H1 (cell line): ENCODE measurements at regions not wholly inside any gene's neighbourhood (a gene's known extent, or its start where the extent isn't known, plus 50 kb on each side); places are given as distances from the start of the nearest gene placed in this dataset.

ENCODE experiments used
- CTCF ChIA-PET: fragments of 300-600 bp; sonication (Branson Sonifier 250); formaldehyde crosslinking; loops from one replicate; lab custom pipeline; 2021; ENCODE audit not compliant: partially characterized antibody; lab: Charles Lee
- POLR2A ChIA-PET: fragments of 300-600 bp; sonication (Branson Sonifier 250); formaldehyde crosslinking; loops from one replicate; lab custom pipeline; 2021; ENCODE audit warnings: inconsistent platforms; ENCODE audit not compliant: partially characterized antibody; lab: Charles Lee
- DNase-seq, 2 experiments: peaks; one replicate each; pipeline versions ENCODE4 v3.0.0 to v3.0.0-alpha.2; 2010 to 2022; ENCODE audit warnings: low spot score in 2 of 2, low read depth in 1 of 2, mixed read lengths in 1 of 2
- FAIRE-seq: peaks from 2 replicates; lab custom pipeline; 2011; peaks lifted over from hg19 to GRCh38; lab: Jason Lieb, UNC
- H2AFZ ChIP-seq: 2 replicates; pipeline ENCODE4 v1.8.1; 2012; ENCODE audit warnings: low read length, inconsistent platforms
- H2AK5ac ChIP-seq: 2 replicates; pipeline ENCODE4 v1.6.1; 2013; ENCODE audit warnings: low read depth, low read length
- H2BK120ac ChIP-seq: replicated peaks from 2 replicates; pipeline ENCODE3; 2013; ENCODE audit warnings: low read depth, low read length, inconsistent platforms
- H2BK12ac ChIP-seq: 2 replicates; pipeline ENCODE4 v1.6.1; 2013; ENCODE audit warnings: low read depth, low read length
- H2BK15ac ChIP-seq: 2 replicates; pipeline ENCODE4 v1.6.1; 2013; ENCODE audit warnings: low read length
- H2BK20ac ChIP-seq: 2 replicates; pipeline ENCODE4 v1.6.1; 2013; ENCODE audit warnings: low read length
- H2BK5ac ChIP-seq: 2 replicates; pipeline ENCODE4 v1.6.1; 2013; ENCODE audit warnings: low read depth, low read length
- H3K14ac ChIP-seq: 2 replicates; pipeline ENCODE4 v1.6.1; 2013; ENCODE audit warnings: inconsistent platforms; ENCODE audit not compliant: insufficient read length
- H3K18ac ChIP-seq: 2 replicates; pipeline ENCODE4 v1.6.1; 2013; ENCODE audit warnings: low read length; ENCODE audit errors: extremely low read depth
- H3K23ac ChIP-seq: 2 replicates; pipeline ENCODE4 v1.6.1; 2013; ENCODE audit warnings: inconsistent platforms; ENCODE audit not compliant: insufficient read length
- H3K23me2 ChIP-seq: 2 replicates; pipeline ENCODE4 v1.6.1; 2013; ENCODE audit warnings: low read depth, low read length
- H3K27ac ChIP-seq: 2 replicates; pipeline ENCODE4 v1.6.1; 2011; ENCODE audit warnings: low read depth, low read length, inconsistent platforms
- H3K27me3 ChIP-seq, 4 experiments: replicated peaks in 1 of 4; 1 replicate in 1 of 4; 2 replicates in 3 of 4; pipeline versions ENCODE4 v1.6.1 to v1.8.1; 2011 to 2013; ENCODE audit warnings: low read length in 3 of 4, mild to moderate bottlenecking in 3 of 4, inconsistent platforms in 2 of 4, mixed read lengths in 2 of 4, moderate library complexity in 1 of 4; ENCODE audit not compliant: control insufficient read depth in 3 of 4, insufficient read depth in 3 of 4; ENCODE audit errors: extremely low read depth in 1 of 4
- H3K36me3 ChIP-seq, 4 experiments: 2 replicates each; pipeline versions ENCODE4 v1.6.1 to v1.8.1; 2011 to 2013; ENCODE audit warnings: mild to moderate bottlenecking in 4 of 4, low read length in 3 of 4, moderate library complexity in 2 of 4, control low read depth in 1 of 4, inconsistent platforms in 1 of 4; ENCODE audit not compliant: insufficient read depth in 4 of 4, control insufficient read depth in 2 of 4
- H3K4ac ChIP-seq: replicated peaks from 2 replicates; pipeline ENCODE3; 2013; ENCODE audit warnings: low read length, low read depth, mixed read lengths, inconsistent platforms; ENCODE audit not compliant: insufficient read length
- H3K4me1 ChIP-seq, 4 experiments: replicated peaks in 1 of 4; 1 replicate in 1 of 4; 2 replicates in 3 of 4; pipeline versions ENCODE4 v1.6.1 to v1.8.1; 2011 to 2013; ENCODE audit warnings: low read length in 3 of 4, inconsistent platforms in 2 of 4, mixed read lengths in 1 of 4; ENCODE audit not compliant: insufficient read depth in 4 of 4, control insufficient read depth in 3 of 4
- H3K4me2 ChIP-seq, 2 experiments: 2 replicates each; pipeline versions ENCODE4 v1.6.1 to v1.8.1; 2011 to 2013; ENCODE audit warnings: low read depth in 2 of 2, low read length in 2 of 2, control low read depth in 1 of 2, inconsistent platforms in 1 of 2, mild to moderate bottlenecking in 1 of 2; ENCODE audit not compliant: insufficient read depth in 1 of 2
- H3K4me3 ChIP-seq, 4 experiments: fragments of 200-600, 300-600 bp in 1 of 4; sonication (generic), shearing (Covaris generic), sonication (Bioruptor Twin) in 1 of 4; 2 replicates each; pipeline versions ENCODE4 v1.5.1 to v1.8.1; 2011 to 2016; ENCODE audit warnings: low read length in 4 of 4, low read depth in 3 of 4, control low read depth in 2 of 4, inconsistent platforms in 2 of 4, mild to moderate bottlenecking in 2 of 4, mixed read lengths in 1 of 4, moderate library complexity in 1 of 4; ENCODE audit not compliant: insufficient read depth in 2 of 4; ENCODE audit errors: extremely low read depth in 1 of 4
- H3K56ac ChIP-seq: replicated peaks from 2 replicates; pipeline ENCODE3; 2013; ENCODE audit warnings: low read depth, mild to moderate bottlenecking, mixed read lengths, low read length, inconsistent platforms; ENCODE audit not compliant: insufficient read length
- H3K79me1 ChIP-seq: 2 replicates; pipeline ENCODE4 v1.6.1; 2013; ENCODE audit warnings: low read depth, low read length, control low read depth
- H3K79me2 ChIP-seq, 2 experiments: 2 replicates each; pipeline versions ENCODE4 v1.6.1 to v1.8.1; 2012 to 2013; ENCODE audit warnings: low read length in 2 of 2, mild to moderate bottlenecking in 2 of 2, inconsistent platforms in 1 of 2; ENCODE audit not compliant: insufficient read depth in 2 of 2, control insufficient read depth in 1 of 2
- H3K9ac ChIP-seq, 4 experiments: replicated peaks in 1 of 4; 1 replicate in 1 of 4; 2 replicates in 3 of 4; pipeline versions ENCODE4 v1.6.1 to v1.8.1; 2011 to 2013; ENCODE audit warnings: low read depth in 3 of 4, low read length in 3 of 4, control low read depth in 2 of 4, mild to moderate bottlenecking in 2 of 4, moderate library complexity in 2 of 4, inconsistent platforms in 1 of 4; ENCODE audit errors: extremely low read depth in 1 of 4
- H3K9me3 ChIP-seq, 2 experiments: 2 replicates each; pipeline versions ENCODE4 v1.6.1 to v1.8.1; 2012 to 2013; ENCODE audit warnings: mild to moderate bottlenecking in 2 of 2, moderate library complexity in 2 of 2, control low read depth in 1 of 2, inconsistent platforms in 1 of 2, low read depth in 1 of 2, low read length in 1 of 2, mixed read lengths in 1 of 2; ENCODE audit not compliant: insufficient read depth in 2 of 2
- H4K20me1 ChIP-seq, 2 experiments: replicated peaks in 1 of 2; 2 replicates each; pipeline versions ENCODE3 to v1.8.1; 2011 to 2013; ENCODE audit warnings: inconsistent platforms in 2 of 2, low read length in 2 of 2, mild to moderate bottlenecking in 1 of 2; ENCODE audit not compliant: insufficient read depth in 2 of 2, control insufficient read depth in 1 of 2
- H4K5ac ChIP-seq: 2 replicates; pipeline ENCODE4 v1.6.1; 2013; ENCODE audit warnings: low read length, low read depth, mixed read lengths, inconsistent platforms; ENCODE audit not compliant: insufficient read length
- H4K8ac ChIP-seq: 2 replicates; pipeline ENCODE4 v1.8.0; 2013; ENCODE audit warnings: mild to moderate bottlenecking, moderate library complexity, low read length, inconsistent platforms; ENCODE audit not compliant: insufficient read depth; ENCODE audit errors: extremely low read depth
- H4K91ac ChIP-seq: replicated peaks from 2 replicates; pipeline ENCODE3; 2013; ENCODE audit warnings: low read length, mixed read lengths, inconsistent platforms; ENCODE audit not compliant: insufficient read length
- BCL11A ChIP-seq, 2 experiments: IDR thresholded peaks; one replicate each; pipeline ENCODE4 v1.6.1; 2011; ENCODE audit warnings: low read depth in 2 of 2, low read length in 2 of 2, mild to moderate bottlenecking in 2 of 2
- CBX8 ChIP-seq: fragments of 300-800, 300-1000 bp; sonication (generic); IDR thresholded peaks from 2 replicates; pipeline ENCODE4 v1.7.1; 2016; ENCODE audit warnings: low read depth, low read length, borderline replicate concordance
- EP300 ChIP-seq, 2 experiments: IDR thresholded peaks; 1 replicate in 1 of 2; 2 replicates in 1 of 2; pipeline ENCODE4 v1.6.1; 2011 to 2012; ENCODE audit warnings: low read depth in 2 of 2, low read length in 2 of 2, mild to moderate bottlenecking in 2 of 2, borderline replicate concordance in 1 of 2, inconsistent platforms in 1 of 2, moderate library complexity in 1 of 2
- JUND ChIP-seq: IDR thresholded peaks from 2 replicates; pipeline ENCODE4 v1.6.1; 2011; ENCODE audit warnings: mild to moderate bottlenecking, improper control_type of control experiment, low read length
- PHF8 ChIP-seq: fragments of 200-600 bp; sonication (generic); conservative IDR thresholded peaks from 2 replicates; pipeline ENCODE4 v1.7.1; 2012; ENCODE audit warnings: low read depth, mild to moderate bottlenecking, inconsistent platforms, low read length, moderate library complexity
- RNF2 ChIP-seq: fragments of 200-900, 300-1000 bp; sonication (generic); IDR thresholded peaks from 2 replicates; pipeline ENCODE4 v1.7.1; 2016; ENCODE audit warnings: borderline replicate concordance, low read depth, mild to moderate bottlenecking, antibody characterized with exemption, low read length; ENCODE audit not compliant: poor library complexity, severe bottlenecking; ENCODE audit errors: missing control alignments
- TAF7 ChIP-seq: optimal IDR thresholded peaks from 2 replicates; pipeline ENCODE3; 2011; ENCODE audit warnings: low read depth, mild to moderate bottlenecking, inconsistent platforms, low read length, moderate library complexity, borderline replicate concordance
- TBP ChIP-seq: IDR thresholded peaks from 2 replicates; pipeline ENCODE4 v1.6.1; 2011; ENCODE audit warnings: low read depth, low read length, improper control_type of control experiment
- WGBS, 2 experiments: shearing (Covaris generic) in 1 of 2; methylation state at CpG; one replicate each; pipeline versions ENCODE4 v1.1.6 to v1.1.7; 2013 to 2015; ENCODE audit warnings: low lambda C conversion rate in 2 of 2, mixed read lengths in 2 of 2, inconsistent platforms in 1 of 2, low coverage in 1 of 2, missing lambda C conversion rate in 1 of 2; ENCODE audit not compliant: insufficient replicate concordance in 2 of 2, insufficient coverage in 1 of 2, insufficient read length in 1 of 2; ENCODE audit errors: extremely low coverage in 1 of 2, missing lambda C conversion rate in 1 of 2; 5-methylcytosine and 5-hydroxymethylcytosine counted together
- TF ChIP-seq, protein P1 (sequence below): IDR thresholded peaks from 2 replicates; pipeline ENCODE4 v1.6.1; 2012; ENCODE audit warnings: inconsistent platforms
- TF ChIP-seq, protein P2 (sequence below), 3 experiments: IDR thresholded peaks; 1 replicate in 2 of 3; 2 replicates in 1 of 3; pipeline versions ENCODE4 v1.5.1 to v1.6.1; 2011; ENCODE audit warnings: low read length in 3 of 3, mild to moderate bottlenecking in 3 of 3, inconsistent platforms in 2 of 3, low read depth in 1 of 3, moderate library complexity in 1 of 3; ENCODE audit not compliant: insufficient read depth in 1 of 3; ENCODE audit errors: control extremely low read depth in 1 of 3

DNA sequence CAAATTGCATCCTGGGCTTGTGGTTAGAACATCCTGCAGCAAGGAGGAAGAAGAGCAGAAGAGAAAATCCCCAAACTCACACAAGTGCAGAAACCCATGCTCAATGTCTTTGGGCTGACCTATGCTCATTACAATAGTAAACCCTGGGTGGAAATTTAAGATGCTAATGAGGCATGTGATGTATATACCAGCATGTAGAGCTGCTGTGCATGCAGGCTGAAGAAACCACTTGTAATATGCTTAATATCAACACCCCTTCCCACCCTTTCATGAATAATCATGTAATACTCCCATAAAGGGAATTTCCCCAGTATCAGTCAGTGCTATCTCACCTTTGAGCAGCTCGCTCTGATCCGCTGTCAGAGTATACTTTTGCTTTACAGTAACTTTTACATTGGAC is 90.0 kb upstream of the GRIK2 start:
- Histone ChIP-seq H2BK120ac (no peak overlapping the region), H3K4me2 (no peak overlapping the region), H2BK15ac (no peak overlapping the region), H3K4me3 (no peak overlapping the region), H2BK12ac (no peak overlapping the region), H2AK5ac (no peak overlapping the region), H3K4me1 (no peaks in the 10 kb centered on the region), H4K5ac (no peak overlapping the region), H3K9ac (no peak overlapping the region), H3K23ac (no peak overlapping the region), H4K20me1 (no peaks in the 10 kb centered on the region), H3K79me1 (no peaks in the 10 kb centered on the region), H3K4ac (no peak overlapping the region), H2BK20ac (no peak overlapping the region), H3K79me2 (no peaks in the 10 kb centered on the region), H2AFZ (no peak overlapping the region), H3K56ac (no peak overlapping the region), H3K27ac (no peak overlapping the region), H3K18ac (no peak overlapping the region), H3K27me3 (no peaks in the 10 kb centered on the region), H4K8ac (no peak overlapping the region), H2BK5ac (no peak overlapping the region), H3K23me2 (no peaks in the 10 kb centered on the region), H4K91ac (no peak overlapping the region), H3K9me3 (no peaks in the 10 kb centered on the region), H3K36me3 (no peaks in the 10 kb centered on the region), H3K14ac (no peak overlapping the region)
- CTCF ChIA-PET = no interaction called here
- FAIRE-seq (no peak), DNase-seq (no peak)
- WGBS, 2 experiments = 94% methylated on average over 2 of the region's 2 CpGs; no CpG with 5 or more reads in 1 of the 2 experiments
- POLR2A ChIA-PET = no interaction called here
- TF ChIP-seq, protein P1, sequence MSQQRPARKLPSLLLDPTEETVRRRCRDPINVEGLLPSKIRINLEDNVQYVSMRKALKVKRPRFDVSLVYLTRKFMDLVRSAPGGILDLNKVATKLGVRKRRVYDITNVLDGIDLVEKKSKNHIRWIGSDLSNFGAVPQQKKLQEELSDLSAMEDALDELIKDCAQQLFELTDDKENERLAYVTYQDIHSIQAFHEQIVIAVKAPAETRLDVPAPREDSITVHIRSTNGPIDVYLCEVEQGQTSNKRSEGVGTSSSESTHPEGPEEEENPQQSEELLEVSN = no peak
- TF ChIP-seq TBP = no peak
- no peak for TF ChIP-seq JUND
- no peak for TF ChIP-seq EP300 (IDR thresholded peaks at IDR 0.05; ENCODE audit: borderline replicate concordance in 1 of 2, low read depth in 2 of 2, low read length in 2 of 2)
- no peak for TF ChIP-seq TAF7
- no peak for TF ChIP-seq CBX8
- no peak for TF ChIP-seq PHF8
- no peak for TF ChIP-seq RNF2
- TF ChIP-seq, protein P2, sequence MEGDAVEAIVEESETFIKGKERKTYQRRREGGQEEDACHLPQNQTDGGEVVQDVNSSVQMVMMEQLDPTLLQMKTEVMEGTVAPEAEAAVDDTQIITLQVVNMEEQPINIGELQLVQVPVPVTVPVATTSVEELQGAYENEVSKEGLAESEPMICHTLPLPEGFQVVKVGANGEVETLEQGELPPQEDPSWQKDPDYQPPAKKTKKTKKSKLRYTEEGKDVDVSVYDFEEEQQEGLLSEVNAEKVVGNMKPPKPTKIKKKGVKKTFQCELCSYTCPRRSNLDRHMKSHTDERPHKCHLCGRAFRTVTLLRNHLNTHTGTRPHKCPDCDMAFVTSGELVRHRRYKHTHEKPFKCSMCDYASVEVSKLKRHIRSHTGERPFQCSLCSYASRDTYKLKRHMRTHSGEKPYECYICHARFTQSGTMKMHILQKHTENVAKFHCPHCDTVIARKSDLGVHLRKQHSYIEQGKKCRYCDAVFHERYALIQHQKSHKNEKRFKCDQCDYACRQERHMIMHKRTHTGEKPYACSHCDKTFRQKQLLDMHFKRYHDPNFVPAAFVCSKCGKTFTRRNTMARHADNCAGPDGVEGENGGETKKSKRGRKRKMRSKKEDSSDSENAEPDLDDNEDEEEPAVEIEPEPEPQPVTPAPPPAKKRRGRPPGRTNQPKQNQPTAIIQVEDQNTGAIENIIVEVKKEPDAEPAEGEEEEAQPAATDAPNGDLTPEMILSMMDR (IDR thresholded peaks at IDR 0.05; ENCODE audit: control extremely low read depth in 1 of 3, insufficient read depth in 1 of 3, low read depth in 1 of 3, low read length in 3 of 3) = no peak
- TF ChIP-seq BCL11A (IDR thresholded peaks at IDR 0.05; ENCODE audit: low read depth in 2 of 2, low read length in 2 of 2) = no peak
